RWPE2 (cell line): ENCODE measurements at regions not wholly inside any gene's neighbourhood (a gene's known extent, or its start where the extent isn't known, plus 50 kb on each side); places are given as distances from the start of the nearest gene placed in this dataset.

Experiments
- ATAC-seq: fragments of 200-7000 bp; cut with Tn5 transposase; 3 replicates; pipeline ENCODE4 v1.9.1; 2021; ENCODE audit warnings: low read depth
- DNase-seq: peaks from one replicate; pipeline ENCODE4 v3.0.0-alpha.2; 2020; ENCODE audit warnings: low spot score
- H3K27ac ChIP-seq: fragments of 450-650 bp; 2 replicates; pipeline ENCODE4 v1.5.1; 2017; ENCODE audit warnings: mild to moderate bottlenecking; ENCODE audit not compliant: poor library complexity, severe bottlenecking
- H3K27me3 ChIP-seq: fragments of 250-450 bp; sonication (Bioruptor Pico); 2 replicates; pipeline ENCODE4 v1.5.1; 2021; ENCODE audit warnings: mild to moderate bottlenecking, moderate library complexity; ENCODE audit not compliant: insufficient read depth, poor library complexity, severe bottlenecking
- H3K36me3 ChIP-seq: fragments of 250-450 bp; sonication (Bioruptor Pico); 2 replicates; pipeline ENCODE4 v1.5.1; 2020; ENCODE audit warnings: low read depth, mild to moderate bottlenecking, moderate library complexity
- H3K4me1 ChIP-seq: fragments of 250-450 bp; sonication (Bioruptor Pico); 2 replicates; pipeline ENCODE4 v1.5.1; 2021; ENCODE audit warnings: mild to moderate bottlenecking, moderate library complexity; ENCODE audit not compliant: insufficient read depth, poor library complexity, severe bottlenecking
- H3K4me3 ChIP-seq: fragments of 250-450 bp; sonication (Bioruptor Pico); 2 replicates; pipeline ENCODE4 v1.5.1; 2021; ENCODE audit warnings: mild to moderate bottlenecking, moderate library complexity; ENCODE audit not compliant: severe bottlenecking
- H3K9me3 ChIP-seq: fragments of 250-450 bp; sonication (Bioruptor Pico); 2 replicates; pipeline ENCODE4 v1.5.1; 2021; ENCODE audit warnings: mild to moderate bottlenecking, moderate library complexity; ENCODE audit not compliant: severe bottlenecking
- TF ChIP-seq, protein P1 (sequence below): fragments of 450-650 bp; IDR thresholded peaks from one replicate; pipeline ENCODE4 v1.5.1; 2017; ENCODE audit warnings: mild to moderate bottlenecking, moderate library complexity; ENCODE audit not compliant: poor library complexity, severe bottlenecking

DNA sequence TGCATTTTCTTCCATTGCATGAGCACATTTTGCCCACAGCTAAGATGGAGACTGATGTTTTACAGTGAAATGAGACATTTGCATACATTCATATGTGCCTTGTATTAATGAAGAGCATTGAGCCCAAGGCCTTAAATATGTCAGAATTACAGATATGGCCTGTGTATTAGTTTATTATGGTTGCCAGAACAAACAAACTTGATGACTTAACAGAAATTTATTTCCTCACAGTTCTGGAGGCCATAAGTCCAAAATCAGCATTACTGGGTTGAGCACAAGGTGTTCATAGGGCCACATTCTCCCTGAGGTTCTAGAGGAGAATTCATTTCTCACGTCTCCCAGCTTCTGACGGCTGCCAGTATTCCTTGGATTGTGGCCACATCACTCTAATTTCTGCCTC is 302.6 kb upstream of the TGFBR2 start:
- no peak overlapping the region for H3K27ac ChIP-seq
- H3K9me3 ChIP-seq, result no peaks in the 10 kb centered on the region
- no peak overlapping the region for H3K4me3 ChIP-seq
- no peaks in the 10 kb centered on the region for H3K27me3 ChIP-seq
- TF ChIP-seq, protein P1, sequence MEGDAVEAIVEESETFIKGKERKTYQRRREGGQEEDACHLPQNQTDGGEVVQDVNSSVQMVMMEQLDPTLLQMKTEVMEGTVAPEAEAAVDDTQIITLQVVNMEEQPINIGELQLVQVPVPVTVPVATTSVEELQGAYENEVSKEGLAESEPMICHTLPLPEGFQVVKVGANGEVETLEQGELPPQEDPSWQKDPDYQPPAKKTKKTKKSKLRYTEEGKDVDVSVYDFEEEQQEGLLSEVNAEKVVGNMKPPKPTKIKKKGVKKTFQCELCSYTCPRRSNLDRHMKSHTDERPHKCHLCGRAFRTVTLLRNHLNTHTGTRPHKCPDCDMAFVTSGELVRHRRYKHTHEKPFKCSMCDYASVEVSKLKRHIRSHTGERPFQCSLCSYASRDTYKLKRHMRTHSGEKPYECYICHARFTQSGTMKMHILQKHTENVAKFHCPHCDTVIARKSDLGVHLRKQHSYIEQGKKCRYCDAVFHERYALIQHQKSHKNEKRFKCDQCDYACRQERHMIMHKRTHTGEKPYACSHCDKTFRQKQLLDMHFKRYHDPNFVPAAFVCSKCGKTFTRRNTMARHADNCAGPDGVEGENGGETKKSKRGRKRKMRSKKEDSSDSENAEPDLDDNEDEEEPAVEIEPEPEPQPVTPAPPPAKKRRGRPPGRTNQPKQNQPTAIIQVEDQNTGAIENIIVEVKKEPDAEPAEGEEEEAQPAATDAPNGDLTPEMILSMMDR, result no peak
- H3K36me3 ChIP-seq, result no peaks in the 10 kb centered on the region
- no peak for DNase-seq
- H3K4me1 ChIP-seq, result peaks cover 43% of the 10 kb centered on the region
- ATAC-seq, result no peak

DNA sequence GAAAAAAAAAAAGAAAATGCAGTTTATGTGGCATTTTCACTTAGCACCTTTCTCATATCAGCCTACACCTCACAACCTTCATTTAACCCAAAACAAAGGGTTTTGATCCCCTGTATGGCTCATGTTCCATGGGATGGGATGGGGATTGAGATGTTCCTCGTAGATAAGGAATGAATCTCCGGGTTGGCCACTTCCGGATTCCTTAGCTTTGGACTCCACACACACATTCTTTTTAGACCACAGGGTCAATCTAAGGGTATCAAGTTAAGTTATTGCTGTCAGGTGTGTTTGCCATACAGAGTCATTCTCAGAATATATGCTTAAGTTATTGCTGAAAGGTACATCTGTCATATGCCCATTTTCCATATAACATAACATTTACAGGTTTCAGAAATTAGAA is 301.4 kb upstream of the TGFBR2 start:
- ATAC-seq (peak; percentile 79), DNase-seq (no peak)
- Histone ChIP-seq H3K27ac (peak overlapping the region; percentile 61), H3K4me3 (no peak overlapping the region), H3K4me1 (peaks cover 33% of the 10 kb centered on the region), H3K27me3 (no peaks in the 10 kb centered on the region), H3K9me3 (no peaks in the 10 kb centered on the region), H3K36me3 (no peaks in the 10 kb centered on the region)
- TF ChIP-seq, protein P1, result no peak

DNA sequence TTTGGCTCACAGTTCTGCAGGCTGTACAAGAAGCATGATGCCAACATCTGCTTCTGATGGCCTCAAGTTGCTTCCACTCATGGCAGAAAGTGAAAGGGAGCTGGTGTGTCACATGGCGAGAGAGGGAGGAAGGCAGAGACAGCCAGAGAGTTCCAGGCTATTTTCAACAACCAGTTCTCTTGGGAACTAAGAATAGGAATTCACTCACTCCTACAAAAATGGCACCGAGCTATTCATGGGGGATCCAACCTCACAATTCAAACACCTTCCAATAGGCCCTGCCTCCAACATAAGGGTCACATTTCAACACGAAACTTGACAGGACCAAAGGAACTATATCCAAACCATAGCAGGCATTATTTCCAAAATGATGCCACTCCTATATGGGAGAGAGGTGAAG is 299.5 kb upstream of the TGFBR2 start:
- H3K9me3 ChIP-seq, result no peaks in the 10 kb centered on the region
- ATAC-seq (no peak), DNase-seq (no peak)
- no peaks in the 10 kb centered on the region for H3K27me3 ChIP-seq
- H3K36me3 ChIP-seq, result no peaks in the 10 kb centered on the region
- H3K4me3 ChIP-seq, result no peak overlapping the region
- peak overlapping the region; percentile 61 for H3K27ac ChIP-seq
- TF ChIP-seq, protein P1, result no peak
- peaks cover 22% of the 10 kb centered on the region for H3K4me1 ChIP-seq

DNA sequence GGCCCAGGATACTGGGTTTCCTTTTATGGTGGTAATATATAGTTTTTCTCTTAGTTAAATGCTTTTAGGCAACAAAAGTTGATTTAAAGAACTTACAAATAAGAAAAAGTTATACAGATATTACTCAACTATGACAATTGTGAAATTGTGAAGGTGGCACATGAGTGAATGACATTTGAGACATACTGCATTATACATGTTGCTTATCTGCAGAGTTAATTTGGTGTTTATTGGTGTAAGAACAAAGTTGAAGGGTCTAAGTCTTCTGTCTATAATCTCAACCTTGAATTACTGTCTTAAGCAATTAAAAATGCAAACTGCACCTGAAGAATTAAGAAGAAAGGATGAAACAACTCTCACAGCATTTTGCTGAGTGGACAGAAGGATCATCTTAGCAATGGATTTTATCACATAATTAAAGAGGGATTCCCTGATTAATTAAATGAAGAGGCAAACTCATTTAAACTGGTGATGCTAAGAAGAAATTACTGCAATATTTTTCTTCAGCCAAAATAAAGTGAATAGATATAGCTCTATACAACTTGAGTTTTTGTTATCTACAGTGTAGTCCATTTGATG is 298.9 kb upstream of the TGFBR2 start:
- H3K9me3 ChIP-seq, result no peaks in the 10 kb centered on the region
- peaks cover 22% of the 10 kb centered on the region for H3K4me1 ChIP-seq
- no peaks in the 10 kb centered on the region for H3K27me3 ChIP-seq
- DNase-seq (no peak), ATAC-seq (no peak)
- no peak overlapping the region for H3K4me3 ChIP-seq
- H3K27ac ChIP-seq, result peak overlapping the region; percentile 61
- TF ChIP-seq, protein P1, result no peak
- no peaks in the 10 kb centered on the region for H3K36me3 ChIP-seq

DNA sequence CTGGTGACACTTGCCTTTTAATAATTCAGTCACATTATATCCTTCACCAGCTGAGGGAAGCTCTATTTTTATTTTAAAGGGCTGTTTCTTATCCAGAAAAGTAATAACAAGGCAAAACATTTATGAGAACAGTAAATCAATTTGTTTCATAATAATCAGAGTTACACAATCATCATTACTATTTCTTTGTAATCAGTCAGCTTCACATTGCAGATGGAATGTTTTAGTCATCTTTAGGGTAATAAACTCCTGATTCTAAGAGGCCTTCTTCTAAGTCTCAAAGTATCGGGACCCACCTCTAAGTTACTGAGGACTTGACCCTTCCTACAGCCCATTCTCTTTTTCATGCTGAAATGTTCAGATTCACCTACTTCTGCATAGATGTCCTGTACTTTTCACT is 298.3 kb upstream of the TGFBR2 start:
- Histone ChIP-seq H3K9me3 (no peaks in the 10 kb centered on the region), H3K27me3 (no peaks in the 10 kb centered on the region), H3K4me3 (no peak overlapping the region), H3K27ac (peak overlapping the region; percentile 61), H3K4me1 (peaks cover 22% of the 10 kb centered on the region), H3K36me3 (no peaks in the 10 kb centered on the region)
- TF ChIP-seq, protein P1, result no peak
- DNase-seq (no peak), ATAC-seq (peak; percentile 71)
